ENCODE measurements at regions not wholly inside any gene's neighbourhood (a gene's known extent, or its start where the extent isn't known, plus 50 kb on each side); places are given as distances from the start of the nearest gene placed in this dataset.

DNA sequence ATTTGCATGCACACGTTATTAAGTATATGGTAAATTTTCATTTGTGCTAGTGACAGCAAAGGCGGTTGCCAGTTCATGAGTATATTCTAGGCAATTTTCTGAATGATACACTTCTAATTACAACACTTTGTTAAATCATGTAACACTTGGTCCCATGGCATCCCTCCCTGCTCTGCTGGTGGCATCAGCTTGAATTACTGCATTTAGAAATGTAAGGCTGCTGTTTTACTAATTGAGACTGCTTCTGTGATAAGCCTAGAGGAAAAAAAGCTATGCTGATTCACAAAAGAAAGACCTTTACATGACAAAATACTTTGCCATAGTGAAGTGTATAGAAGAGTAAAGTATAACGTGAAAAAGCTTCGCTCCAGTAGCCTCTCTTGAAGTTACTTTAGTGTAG, 636.1 kb downstream of the KCNH5 start:
- TF ChIP-seq NR2C2 (CRISPR knock-in tag; IDR thresholded peaks at IDR 0.05; ENCODE audit: borderline replicate concordance) = no peak
- no peak for TF ChIP-seq ZNF232 (CRISPR knock-in tag; IDR thresholded peaks at IDR 0.05; ENCODE audit: borderline replicate concordance)
- TF ChIP-seq ZC3H4 (CRISPR knock-in tag; IDR thresholded peaks at IDR 0.05; ENCODE audit: borderline replicate concordance) = no peak
- TF ChIP-seq CTCF (CRISPR knock-in tag; IDR thresholded peaks at IDR 0.05) = no peak
- no peak for TF ChIP-seq FOXP1 (IDR thresholded peaks at IDR 0.05)
- no peak for TF ChIP-seq FOXP1 (CRISPR knock-in tag; IDR thresholded peaks at IDR 0.05)
- TF ChIP-seq CCAR2 (optimal IDR thresholded peaks at IDR 0.05; ENCODE audit: low read depth, low read length) = no peak
- TF ChIP-seq GTF2F1 (IDR thresholded peaks at IDR 0.05; ENCODE audit: low read length) = no peak
- no peak for TF ChIP-seq CREB1 (IDR thresholded peaks at IDR 0.05)
- no peak for TF ChIP-seq CREB1 (CRISPR knock-in tag; IDR thresholded peaks at IDR 0.05)
- TF ChIP-seq ZFX (CRISPR knock-in tag; IDR thresholded peaks at IDR 0.05; ENCODE audit: low read depth) = no peak
- no peak for TF ChIP-seq MEIS2 (CRISPR knock-in tag; IDR thresholded peaks at IDR 0.05)
- no peak for TF ChIP-seq DBP (CRISPR knock-in tag; IDR thresholded peaks at IDR 0.05; ENCODE audit: not compliant biosample characterization)
- TF ChIP-seq HNF4A (CRISPR knock-in tag; IDR thresholded peaks at IDR 0.05) = no peak
- TF ChIP-seq HOXA9 (CRISPR knock-in tag; IDR thresholded peaks at IDR 0.05; ENCODE audit: borderline replicate concordance) = no peak

All from HepG2 (cell line).